WTC11 (cell line): ENCODE measurements at regions not wholly inside any gene's neighbourhood (a gene's known extent, or its start where the extent isn't known, plus 50 kb on each side); places are given as distances from the start of the nearest gene placed in this dataset.

Experiments
- ATAC-seq: fragments of 200-7000 bp; cut with Tn5 transposase; 2 replicates; pipeline ENCODE4 v1.10.0; 2021; ENCODE audit warnings: mild to moderate bottlenecking, moderate library complexity
- CTCF ChIA-PET: fragments of 300-600 bp; sonication (Branson Sonifier 250); formaldehyde crosslinking; loops from one replicate; lab custom pipeline; 2021; ENCODE audit warnings: antibody characterized with exemption; lab: Charles Lee
- POLR2A ChIA-PET: fragments of 350-600 bp; sonication (Branson Sonifier 250); formaldehyde crosslinking; loops from one replicate; lab custom pipeline; 2021; ENCODE audit warnings: antibody characterized with exemption; lab: Charles Lee
- DNase-seq: peaks from one replicate; pipeline ENCODE4 v3.0.0; 2021; ENCODE audit warnings: low spot score
- H3K27ac Mint-ChIP-seq: 2 replicates; pipeline ENCODE4 v1.8.0; 2021; ENCODE audit warnings: mixed read lengths
- H3K27me3 Mint-ChIP-seq: 2 replicates; pipeline ENCODE4 v1.8.0; 2021; ENCODE audit warnings: low read depth, mild to moderate bottlenecking, moderate library complexity, mixed read lengths
- H3K36me3 Mint-ChIP-seq: 2 replicates; pipeline ENCODE4 v1.8.0; 2021; ENCODE audit warnings: mixed read lengths
- H3K4me1 Mint-ChIP-seq: 2 replicates; pipeline ENCODE4 v1.8.0; 2022; ENCODE audit warnings: mixed read lengths
- H3K4me3 Mint-ChIP-seq: 2 replicates; pipeline ENCODE4 v1.8.0; 2021; ENCODE audit warnings: mild to moderate bottlenecking, moderate library complexity, mixed read lengths
- H3K9me3 Mint-ChIP-seq: 2 replicates; pipeline ENCODE4 v1.8.0; 2021; ENCODE audit warnings: mixed read lengths
- AFF4 ChIP-seq: sonication (generic); formaldehyde crosslinking; IDR thresholded peaks from 2 replicates; pipeline ENCODE4 v1.8.1; 2023; ENCODE audit warnings: mild to moderate bottlenecking, missing genetic modification reagents, borderline replicate concordance
- CBFB ChIP-seq: sonication (generic); formaldehyde crosslinking; IDR thresholded peaks from 2 replicates; pipeline ENCODE4 v1.8.1; 2022; ENCODE audit warnings: mild to moderate bottlenecking, low read depth, missing genetic modification reagents
- CDX4 ChIP-seq: fragments of 250-450 bp; sonication (Bioruptor Pico); IDR thresholded peaks from 2 replicates; pipeline ENCODE4 v1.9.0; 2021; ENCODE audit warnings: moderate library complexity, mild to moderate bottlenecking, inconsistent platforms, borderline replicate concordance
- CREM ChIP-seq: sonication (generic); formaldehyde crosslinking; IDR thresholded peaks from 2 replicates; pipeline ENCODE4 v1.8.1; 2022; ENCODE audit warnings: mild to moderate bottlenecking, missing genetic modification reagents, moderate library complexity
- E2F1 ChIP-seq: sonication (generic); formaldehyde crosslinking; IDR thresholded peaks from 2 replicates; pipeline ENCODE4 v1.8.0; 2022; ENCODE audit warnings: mild to moderate bottlenecking, missing genetic modification reagents
- GRHL2 ChIP-seq: fragments of 250-450 bp; sonication (Bioruptor Pico); IDR thresholded peaks from 2 replicates; pipeline ENCODE4 v1.8.0; 2022; ENCODE audit warnings: mild to moderate bottlenecking, moderate library complexity; ENCODE audit not compliant: insufficient replicate concordance, severe bottlenecking
- JUN ChIP-seq: sonication (generic); formaldehyde crosslinking; IDR thresholded peaks from 2 replicates; pipeline ENCODE4 v1.8.0; 2023; ENCODE audit warnings: mild to moderate bottlenecking, missing genetic modification reagents
- KAT7 ChIP-seq: sonication (generic); formaldehyde crosslinking; IDR thresholded peaks from 2 replicates; pipeline ENCODE4 v1.8.1; 2023; ENCODE audit warnings: missing genetic modification reagents, mild to moderate bottlenecking, borderline replicate concordance
- MAX ChIP-seq: sonication (generic); formaldehyde crosslinking; IDR thresholded peaks from 2 replicates; pipeline ENCODE4 v1.8.0; 2022; ENCODE audit warnings: mild to moderate bottlenecking, missing genetic modification reagents
- MXD4 ChIP-seq: fragments of 250-450 bp; sonication (Bioruptor Pico); IDR thresholded peaks from 2 replicates; pipeline ENCODE4 v1.8.0; 2021; ENCODE audit warnings: mild to moderate bottlenecking, moderate library complexity, borderline replicate concordance
- MYBL2 ChIP-seq: sonication (generic); formaldehyde crosslinking; IDR thresholded peaks from 2 replicates; pipeline ENCODE4 v1.8.1; 2023; ENCODE audit warnings: mild to moderate bottlenecking, moderate library complexity, missing genetic modification reagents
- RELA ChIP-seq: sonication (generic); formaldehyde crosslinking; IDR thresholded peaks from 2 replicates; pipeline ENCODE4 v1.8.1; 2022; ENCODE audit warnings: missing genetic modification reagents, mild to moderate bottlenecking, borderline replicate concordance
- SMAD3 ChIP-seq: sonication (generic); formaldehyde crosslinking; IDR thresholded peaks from 2 replicates; pipeline ENCODE4 v1.8.0; 2022; ENCODE audit warnings: missing genetic modification reagents, mild to moderate bottlenecking, borderline replicate concordance
- ZBTB21 ChIP-seq: sonication (generic); formaldehyde crosslinking; IDR thresholded peaks from 2 replicates; pipeline ENCODE4 v1.8.1; 2023; ENCODE audit warnings: mild to moderate bottlenecking, missing genetic modification reagents, borderline replicate concordance
- ZNF281 ChIP-seq: sonication (generic); formaldehyde crosslinking; IDR thresholded peaks from 2 replicates; pipeline ENCODE4 v1.8.0; 2023; ENCODE audit warnings: mild to moderate bottlenecking, missing genetic modification reagents
- ZNF416 ChIP-seq: fragments of 250-450 bp; sonication (Bioruptor Pico); IDR thresholded peaks from 2 replicates; pipeline ENCODE4 v1.9.0; 2021; ENCODE audit warnings: mild to moderate bottlenecking, inconsistent platforms
- ZNF512 ChIP-seq: sonication (generic); formaldehyde crosslinking; IDR thresholded peaks from 2 replicates; pipeline ENCODE4 v1.8.1; 2022; ENCODE audit warnings: missing genetic modification reagents, borderline replicate concordance

- Mint-ChIP-seq H3K4me1 (0 out of 2 replicates have a peak, but pooled peaks cover 4% of the 10 kb centered on the region), H3K36me3 (no peaks in the 10 kb centered on the region)
- ATAC-seq (no peak), DNase-seq (no peak)
- no peak for TF ChIP-seq RELA (CRISPR knock-in tag)
- no peak for TF ChIP-seq GRHL2
- TF ChIP-seq JUN, result no peak
- TF ChIP-seq CREM (CRISPR knock-in tag), result no peak
- TF ChIP-seq CBFB, result no peak
- no peak for TF ChIP-seq MXD4 (CRISPR knock-in tag)
- TF ChIP-seq MYBL2 (CRISPR knock-in tag), result no peak
- no peak for TF ChIP-seq ZNF512 (CRISPR knock-in tag)
- no peak for TF ChIP-seq AFF4 (CRISPR knock-in tag)
- no peak for TF ChIP-seq KAT7 (CRISPR knock-in tag)
- TF ChIP-seq, all 79 proteins: peak for 0
- ChIA-PET POLR2A (no interaction called here), CTCF (no interaction called here)
- no peak overlapping the region for H3K27ac Mint-ChIP-seq
- H3K27me3 Mint-ChIP-seq, result no peaks in the 10 kb centered on the region
- H3K4me3 Mint-ChIP-seq, result no peak overlapping the region
- H3K9me3 Mint-ChIP-seq, result no peaks in the 10 kb centered on the region
Observed at GRCh38 chr4:29336861-29337260, 1383.3 kb upstream of the PCDH7 start.

- Mint-ChIP-seq H3K4me1 (peaks cover 9% of the 10 kb centered on the region), H3K9me3 (peaks cover 5% of the 10 kb centered on the region; the same call in 1 of the 2 replicates), H3K27ac (no peak overlapping the region), H3K27me3 (no peaks in the 10 kb centered on the region), H3K36me3 (no peaks in the 10 kb centered on the region), H3K4me3 (no peak overlapping the region)
- no peak for DNase-seq
- ATAC-seq, result no peak
- TF ChIP-seq KAT7 (CRISPR knock-in tag) (no peak), ZNF416 (no peak), ZNF281 (CRISPR knock-in tag) (no peak), RELA (CRISPR knock-in tag) (no peak), E2F1 (CRISPR knock-in tag) (no peak)
- ChIA-PET CTCF (no interaction called here), POLR2A (no interaction called here)
Observed at GRCh38 chr4:29372971-29373370, 1347.2 kb upstream of the PCDH7 start.

- H3K27me3 Mint-ChIP-seq, result no peaks in the 10 kb centered on the region
- TF ChIP-seq ZBTB21 (CRISPR knock-in tag) (no peak), SMAD3 (no peak), MAX (CRISPR knock-in tag) (no peak), CDX4 (CRISPR knock-in tag) (no peak), ZNF281 (CRISPR knock-in tag) (no peak)
- 0 out of 2 replicates have a peak, but pooled peaks cover 4% of the 10 kb centered on the region for H3K36me3 Mint-ChIP-seq
- no peak overlapping the region for H3K4me3 Mint-ChIP-seq
- H3K4me1 Mint-ChIP-seq, result peaks cover 9% of the 10 kb centered on the region
- ChIA-PET POLR2A (no interaction called here), CTCF (no interaction called here)
- ATAC-seq (peak; percentile 67), DNase-seq (no peak)
- H3K9me3 Mint-ChIP-seq, result peaks cover 10% of the 10 kb centered on the region
- H3K27ac Mint-ChIP-seq, result no peak overlapping the region
Observed at GRCh38 chr4:29375716-29376115, 1344.5 kb upstream of the PCDH7 start.
